GM18505 (cell line): ENCODE measurements at regions not wholly inside any gene's neighbourhood (a gene's known extent, or its start where the extent isn't known, plus 50 kb on each side); places are given as distances from the start of the nearest gene placed in this dataset.
A peak's percentile ranks its signal among the peaks of the same experiment; 100 is the strongest.
"Not testable (repeated sequence)": the region's sequence is repeated elsewhere in the genome, so short reads cannot be mapped to it uniquely, and the experiment has no call there.

Source experiments
- ATAC-seq: cut with Tn5 transposase; IDR thresholded peaks from one replicate; pipeline ENCODE4 v1.9.1; 2021; ENCODE audit not compliant: unreplicated experiment
- POLR2A ChIP-seq: IDR thresholded peaks from 4 replicates; pipeline ENCODE4 v1.6.1; 2011; ENCODE audit warnings: borderline replicate concordance; ENCODE audit not compliant: insufficient read depth, insufficient read length; ENCODE audit errors: extremely low read depth

DNA sequence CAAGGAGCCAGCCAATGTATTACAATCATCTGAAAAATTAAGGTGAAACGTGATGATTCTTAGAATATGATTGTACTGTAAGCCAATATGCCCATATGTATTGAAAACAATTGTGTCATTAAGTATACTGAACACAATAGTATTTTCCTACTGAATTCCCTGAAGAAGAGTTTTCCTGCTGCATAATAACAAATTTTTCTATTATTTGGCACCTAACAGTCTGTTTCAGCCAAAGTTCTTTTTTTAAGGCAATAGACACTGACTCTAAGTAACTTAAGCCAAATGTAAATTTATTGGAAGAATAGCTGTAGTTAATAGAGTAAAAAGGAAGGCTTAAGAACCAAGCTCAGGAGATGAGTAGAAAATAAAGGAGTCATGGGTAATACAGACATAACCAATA is 220.6 kb downstream of the PPP4R3C start:
- no peak for ATAC-seq
- TF ChIP-seq POLR2A, result no peak

GRCh38 chrX:27241981-27242380 is 221.2 kb downstream of the PPP4R3C start:
- TF ChIP-seq POLR2A, result no peak
- no peak for ATAC-seq

DNA sequence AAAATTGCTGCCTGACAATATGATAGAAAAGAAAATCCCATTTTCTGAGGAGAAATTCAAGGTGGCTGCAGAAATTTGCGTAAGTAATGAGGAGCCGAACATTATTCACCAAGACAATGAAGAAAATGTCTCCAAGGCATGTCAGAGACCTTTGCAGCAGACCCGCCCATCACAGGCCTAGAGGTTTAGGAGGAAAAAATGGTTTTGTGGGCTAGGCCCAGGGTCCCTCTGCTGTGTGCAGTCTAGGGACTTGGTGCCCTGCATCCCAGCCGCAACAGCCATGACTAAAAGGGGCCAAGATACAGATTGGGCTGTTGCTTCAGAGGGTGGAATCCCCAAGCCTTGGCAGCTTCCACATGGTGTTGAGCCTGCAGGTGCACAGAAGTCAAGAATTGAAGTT is 223.1 kb downstream of the PPP4R3C start:
- not testable (repeated sequence) for ATAC-seq

GRCh38 chrX:27236681-27237080 is 226.5 kb downstream of the PPP4R3C start:
- no peak for ATAC-seq
- TF ChIP-seq POLR2A, result no peak

DNA sequence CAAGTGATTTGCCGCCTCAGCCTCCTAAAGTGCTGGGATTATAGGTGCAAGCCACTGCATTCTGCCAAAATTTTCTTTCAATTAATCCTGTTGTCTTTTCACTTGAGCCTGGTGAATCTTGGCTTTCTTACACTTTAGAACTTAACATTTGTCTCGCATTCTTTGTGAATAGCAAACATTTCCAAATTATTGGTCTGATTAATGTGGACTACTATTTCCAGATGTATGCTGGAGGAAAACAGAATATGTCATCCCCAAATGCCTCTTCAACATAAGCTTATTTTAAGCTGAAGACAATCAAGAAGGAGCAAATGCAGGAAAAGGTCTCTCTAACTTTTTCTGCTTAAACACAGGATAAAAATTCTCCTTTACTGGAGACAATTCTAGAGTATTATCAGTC is 233.4 kb downstream of the PPP4R3C start:
- no peak for ATAC-seq
- no peak for TF ChIP-seq POLR2A

DNA sequence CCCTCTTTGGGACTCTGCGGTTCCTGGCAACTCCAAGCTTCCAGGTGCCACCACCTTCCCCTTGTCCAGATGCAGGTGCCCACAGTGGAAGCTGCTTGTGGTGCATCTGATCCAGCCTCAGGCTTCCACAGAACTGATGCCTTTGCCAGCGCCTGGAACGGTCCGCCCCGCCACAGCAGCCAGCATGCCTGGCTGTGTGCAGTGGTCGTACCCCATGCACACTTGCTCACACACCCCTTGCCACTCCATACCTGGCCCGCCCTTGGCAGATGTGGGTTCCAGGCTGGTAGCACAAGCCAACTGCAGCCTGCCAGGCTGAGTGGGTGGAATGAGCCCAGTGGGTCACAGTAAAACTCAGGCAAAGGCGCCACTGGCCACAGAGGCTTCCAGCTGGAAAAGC is 240.5 kb downstream of the PPP4R3C start:
- no peak for TF ChIP-seq POLR2A
- no peak for ATAC-seq

- peak; percentile 81 for ATAC-seq
- TF ChIP-seq POLR2A, result no peak
These were observed 276.5 kb downstream of the PPP4R3C start for GRCh38 chrX:27186671-27187070.

- ATAC-seq, result no peak
These were observed 299.9 kb downstream of the PPP4R3C start for GRCh38 chrX:27163236-27163635.

GRCh38 chrX:27162496-27162895 is 300.6 kb downstream of the PPP4R3C start:
- no peak for ATAC-seq
- TF ChIP-seq POLR2A, result no peak

More at GRCh38 chrX:27163236-27163635, 299.9 kb downstream of the PPP4R3C start:
- TF ChIP-seq POLR2A, result no peak

- not testable (repeated sequence) for ATAC-seq
These were observed 306.2 kb downstream of the PPP4R3C start for GRCh38 chrX:27156921-27157320.

GRCh38 chrX:27136325-27136724 is 326.8 kb downstream of the PPP4R3C start:
- TF ChIP-seq POLR2A, result no peak
- ATAC-seq, result no peak

DNA sequence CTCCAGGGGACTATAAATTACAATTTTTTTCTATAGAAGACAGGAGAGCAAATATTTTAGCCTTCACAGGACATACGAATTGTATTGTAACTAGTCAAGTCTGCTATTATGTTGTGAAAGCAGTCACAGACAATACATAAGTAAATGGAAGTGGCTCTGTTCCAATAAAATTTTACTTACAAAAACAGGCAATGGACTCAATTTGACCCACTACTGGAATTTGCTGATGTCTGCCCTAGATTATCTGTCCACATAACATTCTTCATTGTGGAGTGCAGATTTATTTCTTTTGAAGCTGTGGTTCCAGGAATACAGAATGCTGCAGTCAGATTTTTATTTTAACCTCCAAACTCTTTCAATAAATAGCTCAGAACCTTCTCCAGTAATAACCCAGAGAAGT is 330.3 kb downstream of the PPP4R3C start:
- no peak for TF ChIP-seq POLR2A
- no peak for ATAC-seq

- not testable (repeated sequence) for ATAC-seq
These were observed 376.0 kb downstream of the PPP4R3C start for GRCh38 chrX:27087176-27087575.

DNA sequence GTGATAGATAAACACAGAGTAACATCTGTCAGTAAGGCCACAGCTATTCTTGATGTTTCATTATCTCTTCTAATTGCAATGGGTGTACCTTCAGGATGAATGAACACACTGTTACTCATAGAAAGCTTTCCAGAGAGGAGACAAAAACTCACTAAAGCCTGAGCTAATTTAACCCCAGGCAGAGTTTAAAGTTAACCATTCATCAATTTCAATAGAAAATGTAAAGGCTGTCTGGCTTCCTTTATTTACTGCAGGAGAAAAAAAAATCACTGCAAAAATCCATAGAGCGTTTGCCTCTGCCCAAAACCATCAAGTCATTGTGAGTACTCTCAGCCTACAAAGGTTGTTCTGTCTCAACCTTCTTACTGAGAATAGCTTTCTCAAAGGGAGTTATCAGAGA is 376.9 kb downstream of the PPP4R3C start:
- ATAC-seq, result no peak
- TF ChIP-seq POLR2A, result no peak

DNA sequence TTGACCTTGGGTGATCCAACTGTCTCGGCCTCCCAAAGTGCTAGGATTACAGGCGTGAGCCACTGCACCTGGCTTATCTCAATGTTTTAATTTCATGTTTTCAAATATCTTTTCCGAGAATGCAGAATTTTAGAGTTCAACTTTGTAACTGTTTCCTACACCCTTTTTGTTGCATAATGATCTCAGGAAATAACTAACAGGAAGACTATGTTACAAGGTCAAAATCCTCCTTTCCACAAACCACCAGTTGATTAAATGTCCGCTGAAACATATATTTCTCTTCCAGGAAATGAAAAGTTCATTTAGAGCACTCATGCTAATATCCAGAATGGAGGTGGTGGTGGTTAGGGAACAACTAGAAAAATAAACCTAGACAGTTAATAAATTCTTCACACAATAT is 377.8 kb downstream of the PPP4R3C start:
- ATAC-seq, result no peak
- TF ChIP-seq POLR2A, result no peak

DNA sequence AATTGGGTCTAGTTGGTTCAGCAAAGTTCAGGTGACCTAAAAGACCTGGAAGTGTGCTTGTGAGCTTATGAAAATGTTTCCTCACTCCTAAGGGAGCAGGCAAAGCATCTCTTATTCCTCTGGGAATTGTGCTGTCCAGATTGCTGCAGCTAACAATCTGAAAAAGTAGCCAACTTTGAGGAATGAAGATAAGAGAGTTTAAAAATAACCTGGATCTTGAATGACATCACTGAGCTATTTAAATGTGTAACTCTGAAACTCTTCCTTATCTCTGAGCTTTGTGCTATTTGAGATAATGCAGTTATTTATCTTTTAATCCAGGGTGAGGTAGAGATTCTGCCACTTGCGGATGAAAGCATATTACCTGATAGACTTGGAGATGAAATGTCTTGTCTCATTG is 384.8 kb downstream of the PPP4R3C start:
- ATAC-seq, result no peak
- no peak for TF ChIP-seq POLR2A
